ENCODE measurements at regions not wholly inside any gene's neighbourhood (a gene's known extent, or its start where the extent isn't known, plus 50 kb on each side); places are given as distances from the start of the nearest gene placed in this dataset.

DNA sequence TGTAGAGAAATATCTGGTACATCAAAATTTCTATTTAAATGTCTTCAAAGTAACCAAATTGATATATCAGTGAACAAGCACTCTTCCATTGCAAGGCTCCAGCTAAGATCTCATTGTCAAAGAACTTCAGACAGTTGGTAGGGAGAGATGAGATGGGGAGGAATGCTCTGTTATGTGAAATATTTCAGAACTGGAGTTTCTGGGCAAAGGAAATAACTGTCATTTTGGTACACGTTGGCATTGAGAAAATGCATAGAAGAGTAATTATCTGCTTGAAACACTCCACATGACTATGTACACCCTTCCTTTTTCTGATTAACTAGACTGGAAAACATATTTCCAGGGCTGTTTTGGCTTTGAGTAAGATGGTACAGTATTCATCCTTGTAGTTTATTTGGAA, 297.5 kb upstream of the RASGRP1 start:
- WGBS (ENCODE audit: missing lambda C conversion rate): 75% methylated on average over 1 of the region's 1 CpG
- DNase-seq (ENCODE audit: low read depth in 1 of 2, low spot score in 1 of 2): no peak
- no peak overlapping the region for H3K4me2 ChIP-seq
- no peaks in the 10 kb centered on the region; the same call in 2 of the 3 replicates for H3K9me3 ChIP-seq
- ChIA-PET CTCF (no interaction called here), POLR2A (no interaction called here)
- TF ChIP-seq, protein P1, sequence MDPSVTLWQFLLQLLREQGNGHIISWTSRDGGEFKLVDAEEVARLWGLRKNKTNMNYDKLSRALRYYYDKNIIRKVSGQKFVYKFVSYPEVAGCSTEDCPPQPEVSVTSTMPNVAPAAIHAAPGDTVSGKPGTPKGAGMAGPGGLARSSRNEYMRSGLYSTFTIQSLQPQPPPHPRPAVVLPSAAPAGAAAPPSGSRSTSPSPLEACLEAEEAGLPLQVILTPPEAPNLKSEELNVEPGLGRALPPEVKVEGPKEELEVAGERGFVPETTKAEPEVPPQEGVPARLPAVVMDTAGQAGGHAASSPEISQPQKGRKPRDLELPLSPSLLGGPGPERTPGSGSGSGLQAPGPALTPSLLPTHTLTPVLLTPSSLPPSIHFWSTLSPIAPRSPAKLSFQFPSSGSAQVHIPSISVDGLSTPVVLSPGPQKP (IDR thresholded peaks at IDR 0.05; ENCODE audit: low read depth, low read length): no peak
- TF ChIP-seq CBX8 (IDR thresholded peaks at IDR 0.05) (no peak), EHF (CRISPR knock-in tag; IDR thresholded peaks at IDR 0.05) (no peak), MAZ (IDR thresholded peaks at IDR 0.05; ENCODE audit: borderline replicate concordance, low read depth, low read length) (no peak), HOXB13 (CRISPR knock-in tag; IDR thresholded peaks at IDR 0.05; ENCODE audit: low read depth) (no peak), JUNB (IDR thresholded peaks at IDR 0.05) (no peak), CBX2 (IDR thresholded peaks at IDR 0.05; ENCODE audit: borderline replicate concordance, low read depth) (no peak)
- no peak overlapping the region for H3K27ac ChIP-seq
- no peak for ATAC-seq
- no peak overlapping the region for H3K4me3 ChIP-seq
- H3K4me1 ChIP-seq: no peaks in the 10 kb centered on the region
- FAIRE-seq: no peak

DNA sequence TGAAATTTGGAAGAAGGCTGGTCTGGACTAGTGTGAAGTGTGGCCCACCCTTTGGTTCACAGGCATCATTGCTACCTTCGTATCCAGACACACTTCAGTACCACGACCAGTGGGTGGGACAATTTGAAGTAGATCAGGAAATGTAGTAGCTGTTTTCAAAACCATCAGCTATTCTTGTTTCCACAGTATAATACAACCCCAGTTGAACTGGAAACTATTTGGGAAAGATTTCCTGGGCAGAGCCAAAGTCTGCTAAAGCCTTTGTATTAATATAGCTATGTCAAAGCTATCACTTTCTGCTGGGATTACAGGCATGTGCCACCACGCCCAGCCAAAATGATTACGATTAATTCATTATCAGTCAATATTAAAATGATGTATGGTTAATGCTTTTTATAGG, 298.8 kb upstream of the RASGRP1 start:
- no peak overlapping the region for H3K4me3 ChIP-seq
- H3K9me3 ChIP-seq: no peaks in the 10 kb centered on the region; the same call in 2 of the 3 replicates
- TF ChIP-seq, protein P2, sequence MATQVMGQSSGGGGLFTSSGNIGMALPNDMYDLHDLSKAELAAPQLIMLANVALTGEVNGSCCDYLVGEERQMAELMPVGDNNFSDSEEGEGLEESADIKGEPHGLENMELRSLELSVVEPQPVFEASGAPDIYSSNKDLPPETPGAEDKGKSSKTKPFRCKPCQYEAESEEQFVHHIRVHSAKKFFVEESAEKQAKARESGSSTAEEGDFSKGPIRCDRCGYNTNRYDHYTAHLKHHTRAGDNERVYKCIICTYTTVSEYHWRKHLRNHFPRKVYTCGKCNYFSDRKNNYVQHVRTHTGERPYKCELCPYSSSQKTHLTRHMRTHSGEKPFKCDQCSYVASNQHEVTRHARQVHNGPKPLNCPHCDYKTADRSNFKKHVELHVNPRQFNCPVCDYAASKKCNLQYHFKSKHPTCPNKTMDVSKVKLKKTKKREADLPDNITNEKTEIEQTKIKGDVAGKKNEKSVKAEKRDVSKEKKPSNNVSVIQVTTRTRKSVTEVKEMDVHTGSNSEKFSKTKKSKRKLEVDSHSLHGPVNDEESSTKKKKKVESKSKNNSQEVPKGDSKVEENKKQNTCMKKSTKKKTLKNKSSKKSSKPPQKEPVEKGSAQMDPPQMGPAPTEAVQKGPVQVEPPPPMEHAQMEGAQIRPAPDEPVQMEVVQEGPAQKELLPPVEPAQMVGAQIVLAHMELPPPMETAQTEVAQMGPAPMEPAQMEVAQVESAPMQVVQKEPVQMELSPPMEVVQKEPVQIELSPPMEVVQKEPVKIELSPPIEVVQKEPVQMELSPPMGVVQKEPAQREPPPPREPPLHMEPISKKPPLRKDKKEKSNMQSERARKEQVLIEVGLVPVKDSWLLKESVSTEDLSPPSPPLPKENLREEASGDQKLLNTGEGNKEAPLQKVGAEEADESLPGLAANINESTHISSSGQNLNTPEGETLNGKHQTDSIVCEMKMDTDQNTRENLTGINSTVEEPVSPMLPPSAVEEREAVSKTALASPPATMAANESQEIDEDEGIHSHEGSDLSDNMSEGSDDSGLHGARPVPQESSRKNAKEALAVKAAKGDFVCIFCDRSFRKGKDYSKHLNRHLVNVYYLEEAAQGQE (IDR thresholded peaks at IDR 0.05): no peak
- TF ChIP-seq, protein P3, sequence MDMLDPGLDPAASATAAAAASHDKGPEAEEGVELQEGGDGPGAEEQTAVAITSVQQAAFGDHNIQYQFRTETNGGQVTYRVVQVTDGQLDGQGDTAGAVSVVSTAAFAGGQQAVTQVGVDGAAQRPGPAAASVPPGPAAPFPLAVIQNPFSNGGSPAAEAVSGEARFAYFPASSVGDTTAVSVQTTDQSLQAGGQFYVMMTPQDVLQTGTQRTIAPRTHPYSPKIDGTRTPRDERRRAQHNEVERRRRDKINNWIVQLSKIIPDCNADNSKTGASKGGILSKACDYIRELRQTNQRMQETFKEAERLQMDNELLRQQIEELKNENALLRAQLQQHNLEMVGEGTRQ (IDR thresholded peaks at IDR 0.05): no peak
- TF ChIP-seq POLR2A (IDR thresholded peaks at IDR 0.05; ENCODE audit: low read length): no peak
- TF ChIP-seq JUN (IDR thresholded peaks at IDR 0.05): no peak
- no peak for TF ChIP-seq JUNB (IDR thresholded peaks at IDR 0.05)
- no peak for TF ChIP-seq SREBF2 (IDR thresholded peaks at IDR 0.05)
- TF ChIP-seq CBX2 (IDR thresholded peaks at IDR 0.05; ENCODE audit: borderline replicate concordance, low read depth): no peak
- TF ChIP-seq RCOR1 (IDR thresholded peaks at IDR 0.05; ENCODE audit: low read depth, low read length): no peak
- TF ChIP-seq KDM5A (IDR thresholded peaks at IDR 0.05): no peak
- no peak overlapping the region for H3K4me2 ChIP-seq
- FAIRE-seq: no peak
- H3K27ac ChIP-seq: no peak overlapping the region
- peaks cover 10% of the 10 kb centered on the region for H3K4me1 ChIP-seq
- ATAC-seq: no peak
- ChIA-PET POLR2A (no interaction called here), CTCF (interaction anchor here (0.6 to 1.3 kb wide), 4 partner anchors 46 to 717 kb away, joined by 3 to 4 read pairs (median 3); partner anchors contain the start of gene THBS1)
- 90% methylated on average over 4 of the region's 4 CpGs for WGBS (ENCODE audit: missing lambda C conversion rate)
- DNase-seq (ENCODE audit: low read depth in 1 of 2, low spot score in 1 of 2): no peak

DNA sequence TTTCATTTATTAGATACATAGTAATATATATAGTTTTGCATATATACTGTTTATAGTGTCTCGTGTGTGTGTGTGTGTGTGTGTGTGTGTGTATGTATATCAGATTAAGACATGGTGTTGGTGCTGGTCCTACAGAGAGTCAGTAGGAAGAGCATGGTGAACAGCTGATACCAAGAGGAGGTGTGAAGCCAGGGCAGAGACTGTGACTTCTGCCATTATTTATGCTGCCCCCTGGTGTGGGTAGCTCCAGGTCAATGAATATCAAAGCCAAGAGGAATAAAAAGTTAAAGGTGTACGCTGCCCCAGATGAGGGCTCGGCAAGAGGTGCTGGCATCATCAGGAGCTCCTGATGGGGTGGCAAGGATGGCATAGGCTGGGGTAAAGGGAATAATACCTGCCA, 299.5 kb upstream of the RASGRP1 start:
- FAIRE-seq: no peak
- CTCF ChIA-PET: interaction anchor here (0.6 to 1.5 kb wide), 4 partner anchors 156 to 893 kb away, joined by 3 to 5 read pairs (median 4); partner anchors contain the start of gene THBS1

More for the DNA sequence above, 299.5 kb upstream of the RASGRP1 start:
- ATAC-seq (no peak), DNase-seq (ENCODE audit: low read depth in 1 of 2, low spot score in 1 of 2) (no peak)
- peak overlapping the region in 1 of 2 experiments; percentile 89; a peak in 2 of 6 replicates for H3K27ac ChIP-seq
- WGBS (ENCODE audit: missing lambda C conversion rate): 50% methylated on average over 3 of the region's 3 CpGs
- no peak overlapping the region for H3K4me2 ChIP-seq
- POLR2A ChIA-PET: no interaction called here
- H3K4me3 ChIP-seq: no peak overlapping the region
- no peaks in the 10 kb centered on the region; the same call in 2 of the 3 replicates for H3K9me3 ChIP-seq
- TF ChIP-seq ZFP36 (IDR thresholded peaks at IDR 0.05; ENCODE audit: borderline replicate concordance, partially characterized antibody): no peak
- TF ChIP-seq HOXB5 (CRISPR knock-in tag; IDR thresholded peaks at IDR 0.05): no peak
- TF ChIP-seq FOSL2 (IDR thresholded peaks at IDR 0.05): no peak
- TF ChIP-seq FOSL2 (CRISPR knock-in tag; IDR thresholded peaks at IDR 0.05): no peak
- no peak for TF ChIP-seq NFE2L2 (conservative IDR thresholded peaks at IDR 0.05; ENCODE audit: low read length)
- no peak for TF ChIP-seq RAD21 (conservative IDR thresholded peaks at IDR 0.05 in 1 of 2, IDR thresholded peaks at IDR 0.05 in 1 of 2)
- TF ChIP-seq ZSCAN20 (CRISPR knock-in tag; IDR thresholded peaks at IDR 0.05): no peak
- TF ChIP-seq, protein P4, sequence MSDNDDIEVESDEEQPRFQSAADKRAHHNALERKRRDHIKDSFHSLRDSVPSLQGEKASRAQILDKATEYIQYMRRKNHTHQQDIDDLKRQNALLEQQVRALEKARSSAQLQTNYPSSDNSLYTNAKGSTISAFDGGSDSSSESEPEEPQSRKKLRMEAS (IDR thresholded peaks at IDR 0.05): no peak
- TF ChIP-seq CHD4 (IDR thresholded peaks at IDR 0.05; ENCODE audit: borderline replicate concordance): no peak
- no peak for TF ChIP-seq POLR2A (IDR thresholded peaks at IDR 0.05; ENCODE audit: low read length)
- TF ChIP-seq, protein P5, sequence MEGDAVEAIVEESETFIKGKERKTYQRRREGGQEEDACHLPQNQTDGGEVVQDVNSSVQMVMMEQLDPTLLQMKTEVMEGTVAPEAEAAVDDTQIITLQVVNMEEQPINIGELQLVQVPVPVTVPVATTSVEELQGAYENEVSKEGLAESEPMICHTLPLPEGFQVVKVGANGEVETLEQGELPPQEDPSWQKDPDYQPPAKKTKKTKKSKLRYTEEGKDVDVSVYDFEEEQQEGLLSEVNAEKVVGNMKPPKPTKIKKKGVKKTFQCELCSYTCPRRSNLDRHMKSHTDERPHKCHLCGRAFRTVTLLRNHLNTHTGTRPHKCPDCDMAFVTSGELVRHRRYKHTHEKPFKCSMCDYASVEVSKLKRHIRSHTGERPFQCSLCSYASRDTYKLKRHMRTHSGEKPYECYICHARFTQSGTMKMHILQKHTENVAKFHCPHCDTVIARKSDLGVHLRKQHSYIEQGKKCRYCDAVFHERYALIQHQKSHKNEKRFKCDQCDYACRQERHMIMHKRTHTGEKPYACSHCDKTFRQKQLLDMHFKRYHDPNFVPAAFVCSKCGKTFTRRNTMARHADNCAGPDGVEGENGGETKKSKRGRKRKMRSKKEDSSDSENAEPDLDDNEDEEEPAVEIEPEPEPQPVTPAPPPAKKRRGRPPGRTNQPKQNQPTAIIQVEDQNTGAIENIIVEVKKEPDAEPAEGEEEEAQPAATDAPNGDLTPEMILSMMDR (IDR thresholded peaks at IDR 0.05): no peak
- TF ChIP-seq, protein P6, sequence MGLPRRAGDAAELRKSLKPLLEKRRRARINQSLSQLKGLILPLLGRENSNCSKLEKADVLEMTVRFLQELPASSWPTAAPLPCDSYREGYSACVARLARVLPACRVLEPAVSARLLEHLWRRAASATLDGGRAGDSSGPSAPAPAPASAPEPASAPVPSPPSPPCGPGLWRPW (IDR thresholded peaks at IDR 0.05): no peak
- TF ChIP-seq TP53 (CRISPR knock-in tag; IDR thresholded peaks at IDR 0.05): no peak
- peaks cover 15% of the 10 kb centered on the region for H3K4me1 ChIP-seq

All from A549 (cell line).